GM18867 (cell line): ENCODE measurements at regions not wholly inside any gene's neighbourhood (a gene's known extent, or its start where the extent isn't known, plus 50 kb on each side); places are given as distances from the start of the nearest gene placed in this dataset.
"Not testable (repeated sequence)": the region's sequence is repeated elsewhere in the genome, so short reads cannot be mapped to it uniquely, and the experiment has no call there.

Experiments used
- ATAC-seq: cut with Tn5 transposase; IDR thresholded peaks from one replicate; pipeline ENCODE4 v1.9.1; 2021; ENCODE audit warnings: mild to moderate bottlenecking, moderate library complexity; ENCODE audit not compliant: unreplicated experiment

- ATAC-seq = not testable (repeated sequence)
Measured at GRCh38 chr16:88262858-88263563, 119.7 kb upstream of the ZNF469 start.

GRCh38 chr16:88263681-88264287 is 119.0 kb upstream of the ZNF469 start:
- ATAC-seq = not testable (repeated sequence)

GRCh38 chr16:88264641-88265285 is 118.0 kb upstream of the ZNF469 start:
- ATAC-seq = peak; percentile 68

- peak; percentile 20 for ATAC-seq
Measured at GRCh38 chr16:88265286-88265938, 117.3 kb upstream of the ZNF469 start.

- not testable (repeated sequence) for ATAC-seq
Measured at GRCh38 chr16:88266036-88266435, 116.7 kb upstream of the ZNF469 start.

- not testable (repeated sequence) for ATAC-seq
Measured at GRCh38 chr16:88266935-88267551, 115.7 kb upstream of the ZNF469 start.

- ATAC-seq = not testable (repeated sequence)
Measured at GRCh38 chr16:88268186-88268970, 114.4 kb upstream of the ZNF469 start.

- not testable (repeated sequence) for ATAC-seq
Measured at GRCh38 chr16:88270171-88270790, 112.5 kb upstream of the ZNF469 start.

GRCh38 chr16:88271296-88271695 is 111.5 kb upstream of the ZNF469 start:
- ATAC-seq = not testable (repeated sequence)

GRCh38 chr16:88271776-88272175 is 111.0 kb upstream of the ZNF469 start:
- not testable (repeated sequence) for ATAC-seq

GRCh38 chr16:88272437-88272836 is 110.3 kb upstream of the ZNF469 start:
- ATAC-seq = not testable (repeated sequence)

- not testable (repeated sequence) for ATAC-seq
Measured at GRCh38 chr16:88274126-88274750, 108.5 kb upstream of the ZNF469 start.

GRCh38 chr16:88274847-88275246 is 107.9 kb upstream of the ZNF469 start:
- no peak for ATAC-seq

- not testable (repeated sequence) for ATAC-seq
Measured at GRCh38 chr16:88275336-88276122, 107.2 kb upstream of the ZNF469 start.

- not testable (repeated sequence) for ATAC-seq
Measured at GRCh38 chr16:88276123-88276588, 106.6 kb upstream of the ZNF469 start.

- no peak for ATAC-seq
Measured at GRCh38 chr16:88276591-88276990, 106.2 kb upstream of the ZNF469 start.

GRCh38 chr16:88279998-88280397 is 102.8 kb upstream of the ZNF469 start:
- ATAC-seq = no peak

- no peak for ATAC-seq
Measured at GRCh38 chr16:88281858-88282563, 100.7 kb upstream of the ZNF469 start.
